ENCODE measurements at regions not wholly inside any gene's neighbourhood (a gene's known extent, or its start where the extent isn't known, plus 50 kb on each side); places are given as distances from the start of the nearest gene placed in this dataset.

- Histone ChIP-seq H2BK120ac (ENCODE audit: low read depth, low read length, poor library complexity, severe bottlenecking) (no peak overlapping the region), H3K23me2 (ENCODE audit: insufficient read length, low read depth, low read length, poor library complexity, severe bottlenecking) (no peaks in the 10 kb centered on the region), H2BK15ac (ENCODE audit: low read depth, low read length) (no peak overlapping the region), H3K27ac (ENCODE audit: insufficient read length, low read depth, low read length) (no peak overlapping the region), H2AK5ac (ENCODE audit: insufficient read length, low read length) (no peak overlapping the region), H4K8ac (replicated peaks; ENCODE audit: insufficient read length, low read depth, low read length) (no peak overlapping the region), H4K91ac (ENCODE audit: insufficient read length, low read depth, low read length) (no peak overlapping the region), H2BK12ac (ENCODE audit: insufficient read length, low read depth, low read length) (no peak overlapping the region), H3K4me1 (ENCODE audit: insufficient read depth, low read length) (no peaks in the 10 kb centered on the region), H4K20me1 (ENCODE audit: control insufficient read depth, insufficient read depth, insufficient read length) (no peaks in the 10 kb centered on the region), H2BK5ac (ENCODE audit: insufficient read length, low read length) (no peak overlapping the region), H3K9me3 (ENCODE audit: control insufficient read depth, low read depth, low read length) (no peaks in the 10 kb centered on the region), H3K14ac (ENCODE audit: insufficient read depth, low read length) (no peak overlapping the region), H4K5ac (ENCODE audit: insufficient read length, low read depth, low read length) (no peak overlapping the region), H3K18ac (ENCODE audit: insufficient read length, low read depth, low read length) (no peak overlapping the region), H3K27me3 (ENCODE audit: insufficient read depth, low read length) (no peaks in the 10 kb centered on the region), H3K9ac (ENCODE audit: extremely low read depth, insufficient read length, low read length) (no peak overlapping the region), H3K56ac (ENCODE audit: insufficient read length, low read depth, low read length) (no peak overlapping the region), H3K4ac (ENCODE audit: low read depth, low read length) (no peak overlapping the region), H2AFZ (ENCODE audit: low read length) (no peak overlapping the region), H2BK20ac (ENCODE audit: low read depth, low read length, poor library complexity, severe bottlenecking) (no peak overlapping the region), H3T11ph (ENCODE audit: low read length) (no peak overlapping the region), H3K23ac (ENCODE audit: insufficient read length, low read depth, low read length) (no peak overlapping the region), H3K4me2 (ENCODE audit: insufficient read depth, insufficient read length, low read length) (no peak overlapping the region), H3K79me2 (ENCODE audit: insufficient read depth, low read length) (no peaks in the 10 kb centered on the region), H3K79me1 (ENCODE audit: insufficient read depth, low read depth, low read length, poor library complexity, severe bottlenecking) (no peaks in the 10 kb centered on the region)
- no CpG with 5 or more reads among the region's 3 CpGs for WGBS (ENCODE audit: extremely low coverage, insufficient read length, low lambda C conversion rate)
- peaks cover 2 to 25% (median 9%) of the 10 kb centered on the region in 3 experiments; a peak in 6 of 7 replicates for H3K36me3 Mint-ChIP-seq (ENCODE audit: insufficient read depth in 1 of 3, low read depth in 3 of 3)
- H3K27ac Mint-ChIP-seq = no peak overlapping the region
- peaks cover 13 to 30% of the 10 kb centered on the region in 2 experiments for H3K9me3 Mint-ChIP-seq
- H3K4me3 Mint-ChIP-seq = no peak overlapping the region
- DNase-seq = no peak
- no peaks in the 10 kb centered on the region for H3K4me1 Mint-ChIP-seq
- no peak for TF ChIP-seq CTCF (conservative IDR thresholded peaks at IDR 0.05)
- H3K27me3 Mint-ChIP-seq (ENCODE audit: low read depth) = peaks cover 5% of the 10 kb centered on the region
Measured at GRCh38 chr7:45470031-45470430, 104.1 kb upstream of the ADCY1 start.
